Neural progenitor cell (in vitro differentiated cells): ENCODE measurements at regions not wholly inside any gene's neighbourhood (a gene's known extent, or its start where the extent isn't known, plus 50 kb on each side); places are given as distances from the start of the nearest gene placed in this dataset.

Experiments
- EZH2 ChIP-seq: fragments of 200-600 bp; sonication (generic); IDR thresholded peaks from 2 replicates; pipeline ENCODE4 v1.6.1; 2017; ENCODE audit warnings: antibody characterized with exemption, mild to moderate bottlenecking, moderate library complexity
- TF ChIP-seq, protein P1 (sequence below): fragments of 200-600 bp; sonication (generic); IDR thresholded peaks from 2 replicates; pipeline ENCODE4 v1.5.1; 2017; ENCODE audit warnings: antibody characterized with exemption, mild to moderate bottlenecking

DNA sequence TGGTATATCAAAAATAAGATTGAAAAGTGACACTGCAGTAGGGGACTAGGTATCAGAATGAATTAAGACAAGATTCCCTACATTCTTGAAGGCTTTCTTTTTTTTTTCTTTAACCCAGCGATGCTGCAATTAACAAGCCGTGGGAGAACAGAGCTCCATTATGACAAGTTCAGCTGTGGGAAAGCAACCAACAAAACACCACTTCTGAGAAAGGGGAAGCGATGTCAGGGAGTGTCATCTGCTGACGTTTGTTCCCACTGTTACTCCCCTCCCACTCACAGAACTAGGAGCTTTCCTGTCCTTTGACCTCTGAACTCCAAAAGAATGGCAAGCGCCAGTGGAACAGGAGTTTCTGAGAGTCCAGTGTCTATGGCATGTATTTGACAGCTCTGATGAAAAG lies 90.2 kb upstream of the SLITRK2 start:
- TF ChIP-seq, protein P1, sequence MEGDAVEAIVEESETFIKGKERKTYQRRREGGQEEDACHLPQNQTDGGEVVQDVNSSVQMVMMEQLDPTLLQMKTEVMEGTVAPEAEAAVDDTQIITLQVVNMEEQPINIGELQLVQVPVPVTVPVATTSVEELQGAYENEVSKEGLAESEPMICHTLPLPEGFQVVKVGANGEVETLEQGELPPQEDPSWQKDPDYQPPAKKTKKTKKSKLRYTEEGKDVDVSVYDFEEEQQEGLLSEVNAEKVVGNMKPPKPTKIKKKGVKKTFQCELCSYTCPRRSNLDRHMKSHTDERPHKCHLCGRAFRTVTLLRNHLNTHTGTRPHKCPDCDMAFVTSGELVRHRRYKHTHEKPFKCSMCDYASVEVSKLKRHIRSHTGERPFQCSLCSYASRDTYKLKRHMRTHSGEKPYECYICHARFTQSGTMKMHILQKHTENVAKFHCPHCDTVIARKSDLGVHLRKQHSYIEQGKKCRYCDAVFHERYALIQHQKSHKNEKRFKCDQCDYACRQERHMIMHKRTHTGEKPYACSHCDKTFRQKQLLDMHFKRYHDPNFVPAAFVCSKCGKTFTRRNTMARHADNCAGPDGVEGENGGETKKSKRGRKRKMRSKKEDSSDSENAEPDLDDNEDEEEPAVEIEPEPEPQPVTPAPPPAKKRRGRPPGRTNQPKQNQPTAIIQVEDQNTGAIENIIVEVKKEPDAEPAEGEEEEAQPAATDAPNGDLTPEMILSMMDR = no peak
- no peak for TF ChIP-seq EZH2
